OCI-LY1 (cell line): ENCODE measurements at regions not wholly inside any gene's neighbourhood (a gene's known extent, or its start where the extent isn't known, plus 50 kb on each side); places are given as distances from the start of the nearest gene placed in this dataset.

Source experiments
- H2AFZ ChIP-seq: fragments of 200-600 bp; sonication (generic), shearing (Covaris generic); 2 replicates; pipeline ENCODE4 v1.6.0; 2014; ENCODE audit warnings: antibody characterized with exemption, mild to moderate bottlenecking, low read length
- H3F3A ChIP-seq: fragments of 200-600 bp; sonication (generic), shearing (Covaris generic); 2 replicates; pipeline ENCODE4 v1.6.0; 2014; ENCODE audit warnings: mild to moderate bottlenecking, antibody characterized with exemption, low read length, moderate library complexity; ENCODE audit not compliant: insufficient read depth
- H3K27ac ChIP-seq: fragments of 200-600 bp; sonication (generic); 2 replicates; pipeline ENCODE4 v1.5.1; 2014; ENCODE audit warnings: low read length, mixed run types, mild to moderate bottlenecking, low read depth; ENCODE audit not compliant: poor library complexity, severe bottlenecking
- H3K27me3 ChIP-seq: fragments of 200-600 bp; sonication (generic); 2 replicates; pipeline ENCODE4 v1.6.0; 2014; ENCODE audit warnings: antibody characterized with exemption, mild to moderate bottlenecking, low read length, moderate library complexity; ENCODE audit not compliant: insufficient read depth
- H3K36me3 ChIP-seq: fragments of 200-600 bp; sonication (generic); 2 replicates; pipeline ENCODE4 v1.6.1; 2014; ENCODE audit warnings: mild to moderate bottlenecking, antibody characterized with exemption, low read length, moderate library complexity, mixed read lengths; ENCODE audit not compliant: insufficient read depth
- H3K4me1 ChIP-seq: fragments of 200-600 bp; sonication (generic); 2 replicates; pipeline ENCODE4 v1.5.1; 2014; ENCODE audit warnings: mild to moderate bottlenecking, low read length, moderate library complexity; ENCODE audit not compliant: insufficient read depth, severe bottlenecking
- H3K4me2 ChIP-seq: fragments of 200-600 bp; sonication (generic), shearing (Covaris generic); 2 replicates; pipeline ENCODE4 v1.6.1; 2014; ENCODE audit warnings: low read length
- H3K4me3 ChIP-seq: fragments of 200-600 bp; sonication (generic); 2 replicates; pipeline ENCODE4 v1.5.1; 2014; ENCODE audit warnings: low read length, low read depth, mild to moderate bottlenecking, mixed read lengths; ENCODE audit not compliant: poor library complexity, severe bottlenecking
- H3K79me2 ChIP-seq: fragments of 200-600 bp; shearing (Covaris generic); 2 replicates; pipeline ENCODE4 v1.6.1; 2016; ENCODE audit warnings: mixed run types, low read length, mixed read lengths; ENCODE audit not compliant: insufficient read depth
- H3K9ac ChIP-seq: fragments of 200-600 bp; sonication (generic), shearing (Covaris generic); 2 replicates; pipeline ENCODE4 v1.6.1; 2014; ENCODE audit warnings: mild to moderate bottlenecking, low read length, mixed read lengths
- H3K9me2 ChIP-seq: fragments of 200-600 bp; sonication (generic), shearing (Covaris generic); 2 replicates; pipeline ENCODE4 v1.6.1; 2014; ENCODE audit warnings: low read depth, mild to moderate bottlenecking, low read length, mixed read lengths
- H3K9me3 ChIP-seq: fragments of 200-600 bp; shearing (Covaris generic); 2 replicates; pipeline ENCODE4 v1.6.1; 2014; ENCODE audit warnings: low read length, mixed read lengths
- H4K20me1 ChIP-seq: fragments of 200-600 bp; sonication (generic), shearing (Covaris generic); 2 replicates; pipeline ENCODE4 v1.6.0; 2016; ENCODE audit warnings: mild to moderate bottlenecking, low read length; ENCODE audit not compliant: insufficient read depth
- EZH2 ChIP-seq: fragments of 200-600 bp; sonication (generic), shearing (Covaris generic); IDR thresholded peaks from 2 replicates; pipeline ENCODE4 v1.8.0; 2017; ENCODE audit warnings: borderline replicate concordance, mixed run types, mild to moderate bottlenecking, antibody characterized with exemption, low read length, moderate library complexity, mixed read lengths
- TF ChIP-seq, protein P1 (sequence below): fragments of 200-600 bp; sonication (generic), shearing (Covaris generic); IDR thresholded peaks from 2 replicates; pipeline ENCODE4 v1.5.1; 2017; ENCODE audit warnings: mild to moderate bottlenecking, antibody characterized with exemption, low read length, moderate library complexity, mixed read lengths

DNA sequence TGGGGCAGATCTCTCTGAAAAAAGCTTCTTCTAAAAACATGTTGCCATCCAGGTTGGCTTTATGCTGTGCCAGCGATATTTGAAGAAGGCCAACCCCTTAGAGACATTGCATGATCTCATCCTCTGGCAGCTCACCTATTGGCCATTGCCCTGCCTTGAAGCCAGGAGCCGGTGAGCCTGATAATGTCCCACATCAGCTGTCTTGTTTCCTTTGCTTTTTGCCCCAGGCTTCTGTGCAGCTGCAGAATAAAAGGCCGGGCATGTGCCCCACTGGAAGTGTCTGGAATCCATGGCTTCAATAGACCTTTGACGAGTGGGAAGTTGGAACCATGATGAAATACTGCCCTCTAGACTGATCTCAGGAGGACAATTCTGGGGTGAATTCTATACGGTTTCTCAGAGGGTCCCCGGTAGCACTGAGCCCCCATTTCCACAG, 523.5 kb upstream of the ZEB2 start:
- H3F3A ChIP-seq = no peaks in the 10 kb centered on the region
- no peaks in the 10 kb centered on the region for H3K27me3 ChIP-seq
- no peaks in the 10 kb centered on the region for H3K79me2 ChIP-seq
- H3K4me1 ChIP-seq = no peaks in the 10 kb centered on the region
- no peak overlapping the region for H2AFZ ChIP-seq
- H3K36me3 ChIP-seq = no peaks in the 10 kb centered on the region
- H4K20me1 ChIP-seq = no peaks in the 10 kb centered on the region
- H3K4me3 ChIP-seq = no peak overlapping the region
- TF ChIP-seq, protein P1, sequence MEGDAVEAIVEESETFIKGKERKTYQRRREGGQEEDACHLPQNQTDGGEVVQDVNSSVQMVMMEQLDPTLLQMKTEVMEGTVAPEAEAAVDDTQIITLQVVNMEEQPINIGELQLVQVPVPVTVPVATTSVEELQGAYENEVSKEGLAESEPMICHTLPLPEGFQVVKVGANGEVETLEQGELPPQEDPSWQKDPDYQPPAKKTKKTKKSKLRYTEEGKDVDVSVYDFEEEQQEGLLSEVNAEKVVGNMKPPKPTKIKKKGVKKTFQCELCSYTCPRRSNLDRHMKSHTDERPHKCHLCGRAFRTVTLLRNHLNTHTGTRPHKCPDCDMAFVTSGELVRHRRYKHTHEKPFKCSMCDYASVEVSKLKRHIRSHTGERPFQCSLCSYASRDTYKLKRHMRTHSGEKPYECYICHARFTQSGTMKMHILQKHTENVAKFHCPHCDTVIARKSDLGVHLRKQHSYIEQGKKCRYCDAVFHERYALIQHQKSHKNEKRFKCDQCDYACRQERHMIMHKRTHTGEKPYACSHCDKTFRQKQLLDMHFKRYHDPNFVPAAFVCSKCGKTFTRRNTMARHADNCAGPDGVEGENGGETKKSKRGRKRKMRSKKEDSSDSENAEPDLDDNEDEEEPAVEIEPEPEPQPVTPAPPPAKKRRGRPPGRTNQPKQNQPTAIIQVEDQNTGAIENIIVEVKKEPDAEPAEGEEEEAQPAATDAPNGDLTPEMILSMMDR = peak; percentile 24; the same call in 1 of the 2 replicates
- no peak for TF ChIP-seq EZH2
- H3K27ac ChIP-seq = no peak overlapping the region
- no peaks in the 10 kb centered on the region for H3K9me2 ChIP-seq
- no peaks in the 10 kb centered on the region for H3K9me3 ChIP-seq
- no peak overlapping the region for H3K9ac ChIP-seq
- H3K4me2 ChIP-seq = no peak overlapping the region

DNA sequence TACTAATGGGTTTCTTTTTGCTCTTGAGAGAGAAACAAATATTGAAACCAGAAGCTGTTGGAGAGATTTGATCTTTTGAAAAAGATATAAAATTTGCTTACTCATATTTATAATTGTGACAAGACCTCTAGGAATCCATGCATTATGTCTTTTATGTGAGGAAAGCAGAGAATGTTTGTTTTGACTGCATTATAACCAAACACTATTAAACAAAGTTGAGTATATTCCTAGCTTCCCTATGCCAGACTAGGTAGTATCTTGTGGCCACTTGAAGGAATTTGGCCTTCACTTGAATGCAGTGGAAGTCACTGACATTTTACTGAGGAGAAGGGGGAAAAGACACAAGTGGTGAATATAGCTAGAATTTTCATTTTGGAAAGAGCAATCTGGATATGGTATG, 521.8 kb upstream of the ZEB2 start:
- H3K9ac ChIP-seq = no peak overlapping the region
- TF ChIP-seq, protein P1 = no peak
- no peak for TF ChIP-seq EZH2
- H3K9me3 ChIP-seq = no peaks in the 10 kb centered on the region
- H3K79me2 ChIP-seq = no peaks in the 10 kb centered on the region
- no peaks in the 10 kb centered on the region for H4K20me1 ChIP-seq
- no peaks in the 10 kb centered on the region for H3F3A ChIP-seq
- H3K27ac ChIP-seq = no peak overlapping the region
- H2AFZ ChIP-seq = no peak overlapping the region
- H3K4me3 ChIP-seq = no peak overlapping the region
- no peaks in the 10 kb centered on the region for H3K9me2 ChIP-seq
- no peak overlapping the region for H3K4me2 ChIP-seq
- no peaks in the 10 kb centered on the region for H3K27me3 ChIP-seq
- no peaks in the 10 kb centered on the region for H3K4me1 ChIP-seq
- no peaks in the 10 kb centered on the region for H3K36me3 ChIP-seq

DNA sequence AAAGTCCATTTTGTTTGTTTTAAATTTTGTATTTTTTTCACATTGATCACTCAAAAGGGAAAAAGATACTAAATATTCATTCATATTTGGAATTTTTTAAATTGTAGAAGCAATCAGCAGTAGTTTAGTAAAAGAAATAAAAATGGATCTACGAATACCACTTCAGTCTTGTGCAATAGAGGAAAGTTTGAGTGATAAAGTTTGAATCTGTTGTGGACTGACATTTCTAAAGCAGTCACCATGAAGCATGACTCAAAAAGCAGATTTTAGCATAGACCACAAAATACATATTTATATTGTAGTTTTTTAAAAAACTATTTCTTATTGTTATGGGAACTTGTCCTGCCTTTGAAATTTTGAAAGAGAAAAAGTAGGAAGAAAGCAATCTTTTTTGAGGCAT, 520.5 kb upstream of the ZEB2 start:
- Histone ChIP-seq H2AFZ (no peak overlapping the region), H3K27ac (no peak overlapping the region), H3K79me2 (no peaks in the 10 kb centered on the region), H3K4me2 (no peak overlapping the region), H3K9me2 (no peaks in the 10 kb centered on the region), H3K4me3 (no peak overlapping the region), H3K9ac (no peak overlapping the region), H4K20me1 (no peaks in the 10 kb centered on the region), H3F3A (no peaks in the 10 kb centered on the region), H3K9me3 (no peaks in the 10 kb centered on the region), H3K27me3 (no peaks in the 10 kb centered on the region), H3K4me1 (no peaks in the 10 kb centered on the region), H3K36me3 (no peaks in the 10 kb centered on the region)
- TF ChIP-seq, protein P1 = no peak
- TF ChIP-seq EZH2 = no peak
